GM18508 (cell line): ENCODE measurements at regions not wholly inside any gene's neighbourhood (a gene's known extent, or its start where the extent isn't known, plus 50 kb on each side); places are given as distances from the start of the nearest gene placed in this dataset.
"Not testable (repeated sequence)": the region's sequence is repeated elsewhere in the genome, so short reads cannot be mapped to it uniquely, and the experiment has no call there.

Source experiments
- ATAC-seq: cut with Tn5 transposase; IDR thresholded peaks from one replicate; pipeline ENCODE4 v1.9.1; 2021; ENCODE audit warnings: moderate number of reproducible peaks; ENCODE audit not compliant: insufficient read depth, unreplicated experiment

DNA sequence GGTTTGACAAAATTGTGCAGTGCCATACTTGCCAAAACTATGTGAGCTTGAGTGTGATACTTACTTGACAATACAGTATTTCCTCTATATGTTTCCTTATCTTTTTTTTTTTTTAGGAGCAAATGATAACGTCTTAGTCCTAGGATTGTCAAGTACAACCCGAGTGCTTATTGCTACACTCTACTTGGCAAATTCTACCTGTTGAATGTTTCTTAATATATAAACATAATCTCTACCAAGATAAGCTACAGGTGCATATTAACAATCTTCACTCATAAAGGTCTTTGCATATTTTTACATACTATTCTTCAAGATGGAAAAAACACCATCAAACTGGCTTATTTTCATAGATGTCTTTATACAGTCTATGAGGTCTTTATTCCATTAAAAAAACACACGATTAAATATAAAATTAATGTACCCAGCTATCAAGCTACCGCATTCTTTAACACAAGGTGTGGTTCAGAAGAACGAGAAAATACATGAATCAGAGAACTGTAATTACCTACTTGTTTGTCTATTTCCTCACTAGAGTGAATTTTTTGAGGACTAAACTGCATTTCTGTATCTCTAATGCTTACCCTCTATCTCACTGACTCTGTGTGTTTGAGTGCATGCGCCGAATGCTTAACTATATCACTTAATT is 76.1 kb upstream of the PDSS1 start:
- ATAC-seq, result no peak

DNA sequence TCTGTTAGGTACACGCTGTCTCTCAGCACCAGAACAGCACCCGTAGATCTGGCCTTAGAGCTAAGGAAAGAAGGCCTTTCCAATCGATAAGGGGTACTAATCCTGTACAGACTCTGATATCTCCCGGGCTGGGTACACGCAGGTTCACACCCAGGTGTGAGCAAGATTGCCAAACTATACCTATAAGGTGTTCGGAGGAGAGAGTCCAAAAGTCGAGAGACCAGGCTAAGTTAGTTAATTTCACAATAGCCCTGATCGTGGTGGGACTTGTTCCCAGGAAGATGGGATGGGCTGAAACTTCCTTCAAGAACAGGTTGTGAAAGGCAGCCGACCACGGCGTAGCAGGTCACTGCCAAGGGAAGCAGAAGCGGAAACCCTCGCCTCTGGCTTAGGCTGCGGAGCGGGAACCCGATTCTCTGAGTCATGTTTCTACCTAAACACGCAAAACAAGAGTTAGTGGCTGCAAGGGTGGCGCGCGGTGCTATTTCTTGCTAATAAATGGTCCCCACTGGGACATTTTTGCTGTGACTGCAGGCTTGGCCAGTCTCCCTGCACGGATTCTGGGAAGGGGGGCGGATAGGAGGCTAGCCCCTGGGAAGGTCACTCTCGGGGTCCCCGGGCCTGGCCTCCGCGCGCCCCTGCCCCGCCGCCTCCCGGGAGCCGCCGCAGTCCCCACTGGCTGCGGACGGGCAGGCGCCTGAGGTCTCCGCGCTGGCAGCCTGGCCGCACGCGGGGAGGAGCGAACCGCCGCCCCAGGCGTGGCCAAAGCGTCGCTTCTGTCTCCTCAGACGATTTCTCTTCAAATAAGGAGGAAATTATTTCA is 75.4 kb upstream of the PDSS1 start:
- no peak for ATAC-seq

DNA sequence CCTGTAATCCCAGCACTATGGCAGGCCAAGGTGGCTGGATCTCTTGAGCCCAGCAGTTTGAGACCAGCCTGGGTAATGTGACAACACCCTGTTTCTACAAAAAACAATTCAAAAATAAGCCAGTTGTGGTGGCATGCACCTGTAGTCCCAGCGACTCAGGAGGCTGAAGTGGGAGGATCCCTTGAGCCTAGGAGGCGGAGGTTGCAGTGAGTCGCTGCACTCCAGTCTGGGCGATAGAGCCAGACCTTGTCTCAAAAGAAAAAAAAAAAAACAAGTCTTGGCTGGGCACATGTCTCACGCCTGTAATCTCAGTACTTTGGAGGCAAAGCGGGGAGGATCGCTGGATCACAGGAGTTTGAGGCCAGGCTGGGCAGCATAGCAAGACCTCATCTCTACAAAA is 74.6 kb upstream of the PDSS1 start:
- no peak for ATAC-seq

DNA sequence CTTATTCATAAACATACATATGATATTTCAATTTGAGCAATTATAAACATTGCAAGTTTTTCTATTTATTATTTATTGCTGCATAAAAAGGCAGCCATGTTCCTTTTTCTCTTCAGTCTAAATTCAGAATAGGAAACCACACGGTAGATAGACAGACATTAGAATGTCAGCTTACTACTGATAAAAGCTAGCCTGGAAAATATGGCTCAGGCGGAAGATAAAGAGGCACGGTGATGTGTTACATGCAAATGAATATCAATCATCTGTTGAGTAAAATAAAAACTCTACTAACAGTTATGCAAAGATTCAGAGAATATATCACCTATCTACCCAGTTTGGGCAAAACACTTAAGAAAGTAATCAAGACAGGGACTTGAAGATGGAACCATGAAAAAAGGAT is 73.5 kb upstream of the PDSS1 start:
- no peak for ATAC-seq

DNA sequence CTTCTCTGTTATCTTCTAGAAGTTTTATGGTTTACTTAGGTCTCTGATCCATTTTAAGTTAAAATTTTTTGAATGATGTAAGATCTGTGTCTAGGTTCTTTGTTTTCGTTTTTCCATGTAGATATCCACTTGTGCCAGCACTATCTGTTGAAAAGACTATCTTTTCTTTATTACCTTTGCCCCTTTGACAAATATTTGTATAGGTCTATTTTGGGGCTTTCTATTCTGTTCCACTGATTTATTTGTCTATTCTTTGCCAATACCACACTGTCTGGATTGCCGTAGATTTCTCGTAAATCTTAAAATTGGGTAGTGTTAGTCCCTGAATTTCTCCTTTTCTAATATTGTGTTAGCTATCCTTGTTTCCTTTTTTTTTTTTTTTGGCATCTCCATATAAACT is 71.4 kb upstream of the PDSS1 start:
- ATAC-seq, result no peak

DNA sequence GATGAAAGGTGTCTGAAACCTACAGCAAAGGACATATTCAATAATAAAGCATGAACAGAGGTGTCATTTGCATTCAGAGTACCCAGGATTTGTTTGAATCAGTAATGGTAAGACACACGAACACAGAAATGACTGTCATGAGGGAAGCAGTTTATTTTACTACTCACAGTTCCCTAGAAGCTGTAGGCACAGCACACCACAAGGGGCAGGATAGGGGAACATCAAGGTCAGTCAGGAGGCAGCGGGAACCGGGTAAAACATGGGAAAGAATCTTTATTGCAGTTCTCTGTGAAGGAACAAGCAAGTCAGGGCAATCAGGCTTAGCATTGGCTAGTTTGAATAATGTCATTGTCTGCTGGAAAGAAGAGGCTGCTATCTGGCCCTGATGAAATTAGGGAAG is 70.2 kb upstream of the PDSS1 start:
- no peak for ATAC-seq

DNA sequence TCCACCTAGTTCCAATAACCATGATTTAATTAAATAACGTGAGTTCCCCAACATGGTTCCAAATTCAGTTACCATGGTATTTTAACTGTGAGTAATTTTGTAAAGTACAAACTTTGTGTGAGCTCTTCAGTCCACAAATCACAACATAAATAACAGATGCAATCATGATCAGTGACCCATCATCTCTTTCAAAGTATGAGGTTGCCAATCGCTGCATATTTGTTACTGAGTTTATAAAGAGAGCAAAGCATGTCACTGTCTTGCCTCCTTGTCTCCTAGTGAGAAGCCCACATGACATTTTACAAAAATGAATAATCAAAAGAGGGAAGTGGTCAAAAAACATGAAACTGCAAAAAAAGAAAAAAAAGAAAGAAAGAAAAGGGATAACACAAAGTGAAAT is 69.1 kb upstream of the PDSS1 start:
- ATAC-seq, result peak; percentile 53

DNA sequence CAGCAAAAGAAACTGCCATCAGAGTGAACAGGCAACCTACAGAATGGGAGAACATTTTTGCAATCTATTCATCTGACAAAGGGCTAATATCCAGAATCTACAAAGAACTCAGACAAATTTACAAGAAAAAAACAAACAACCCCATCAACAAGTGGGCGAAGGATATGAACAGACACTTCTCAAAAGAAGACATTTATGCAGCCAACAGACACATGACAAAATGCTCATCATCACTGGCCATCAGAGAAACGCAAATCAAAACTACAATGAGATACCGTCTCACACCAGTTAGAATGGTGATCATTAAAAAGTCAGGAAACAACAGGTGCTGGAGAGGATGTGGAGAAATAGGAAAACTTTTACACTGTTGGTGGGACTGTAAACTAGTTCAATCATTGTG is 65.3 kb upstream of the PDSS1 start:
- ATAC-seq, result not testable (repeated sequence)

DNA sequence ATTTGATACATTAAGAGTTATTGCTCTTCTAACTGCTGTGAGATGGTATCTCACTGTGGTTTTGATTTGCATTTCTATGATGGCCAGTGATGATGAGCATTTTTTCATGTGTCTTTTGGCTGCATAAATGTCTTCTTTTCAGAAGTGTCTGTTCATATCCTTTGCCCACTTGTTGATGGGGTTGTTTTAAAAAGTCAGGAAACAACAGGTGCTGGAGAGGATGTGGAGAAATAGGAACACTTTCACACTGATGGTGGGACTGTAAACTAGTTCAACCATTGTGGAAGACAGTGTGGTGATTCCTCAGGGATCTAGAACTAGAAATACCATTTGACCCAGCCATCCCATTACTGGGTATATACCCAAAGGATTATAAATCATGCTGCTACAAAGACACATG is 63.4 kb upstream of the PDSS1 start:
- ATAC-seq, result not testable (repeated sequence)

DNA sequence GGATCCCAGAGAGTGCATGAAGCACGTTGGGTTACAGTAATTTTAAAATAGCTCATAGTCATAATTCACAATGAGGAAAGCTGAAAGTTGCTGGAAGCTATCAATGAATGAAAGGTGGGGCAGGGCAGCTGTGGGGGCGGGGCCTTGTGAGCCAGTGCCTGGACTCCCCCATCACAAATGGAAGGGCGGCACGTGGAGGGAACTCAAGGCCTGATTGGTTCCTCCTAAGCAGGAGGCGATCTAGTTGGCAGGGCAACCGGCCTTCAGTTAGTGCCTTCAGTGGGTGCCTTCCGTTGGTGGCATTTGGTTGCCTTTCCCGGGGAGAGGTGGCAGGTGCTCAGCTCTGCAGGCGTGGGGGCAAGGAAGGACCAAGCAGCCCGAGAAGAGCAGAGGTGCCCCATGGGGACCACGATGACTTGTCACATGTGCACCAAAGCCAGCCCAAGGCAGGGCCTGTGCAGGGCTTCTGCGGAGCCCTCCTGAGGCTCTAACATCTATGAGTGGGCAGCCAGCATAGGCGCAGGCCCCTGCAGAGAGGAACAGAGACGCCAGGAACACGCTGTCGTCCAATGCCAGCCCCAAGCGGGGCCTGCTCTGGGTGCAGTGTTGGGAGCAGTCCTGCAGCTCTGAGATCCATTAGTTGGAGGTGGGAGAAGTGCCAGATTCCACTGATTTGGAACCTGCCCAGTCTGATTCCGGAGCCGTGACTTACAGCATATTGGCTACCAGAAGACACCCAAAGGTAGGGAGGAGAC is 59.8 kb upstream of the PDSS1 start:
- no peak for ATAC-seq

DNA sequence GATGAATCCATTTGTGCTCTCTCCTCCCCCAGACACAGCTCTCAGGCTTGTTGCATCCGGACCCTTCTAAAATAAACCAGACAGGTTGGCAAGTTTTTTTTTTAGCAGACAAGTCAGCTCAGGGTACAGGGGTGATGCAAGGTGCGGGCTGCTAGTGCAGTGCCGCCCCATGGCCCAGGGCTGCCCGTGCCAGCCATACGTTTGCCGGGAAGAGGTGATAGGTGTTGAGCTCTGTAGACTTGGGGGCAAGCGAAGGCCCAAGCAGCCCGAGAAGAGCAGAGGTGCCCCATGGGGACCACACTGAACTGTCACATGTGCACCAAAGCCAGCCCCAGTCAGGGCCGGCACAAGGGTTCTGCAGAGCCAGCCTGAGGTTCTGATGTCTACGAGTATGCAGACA is 57.1 kb upstream of the PDSS1 start:
- ATAC-seq, result no peak

DNA sequence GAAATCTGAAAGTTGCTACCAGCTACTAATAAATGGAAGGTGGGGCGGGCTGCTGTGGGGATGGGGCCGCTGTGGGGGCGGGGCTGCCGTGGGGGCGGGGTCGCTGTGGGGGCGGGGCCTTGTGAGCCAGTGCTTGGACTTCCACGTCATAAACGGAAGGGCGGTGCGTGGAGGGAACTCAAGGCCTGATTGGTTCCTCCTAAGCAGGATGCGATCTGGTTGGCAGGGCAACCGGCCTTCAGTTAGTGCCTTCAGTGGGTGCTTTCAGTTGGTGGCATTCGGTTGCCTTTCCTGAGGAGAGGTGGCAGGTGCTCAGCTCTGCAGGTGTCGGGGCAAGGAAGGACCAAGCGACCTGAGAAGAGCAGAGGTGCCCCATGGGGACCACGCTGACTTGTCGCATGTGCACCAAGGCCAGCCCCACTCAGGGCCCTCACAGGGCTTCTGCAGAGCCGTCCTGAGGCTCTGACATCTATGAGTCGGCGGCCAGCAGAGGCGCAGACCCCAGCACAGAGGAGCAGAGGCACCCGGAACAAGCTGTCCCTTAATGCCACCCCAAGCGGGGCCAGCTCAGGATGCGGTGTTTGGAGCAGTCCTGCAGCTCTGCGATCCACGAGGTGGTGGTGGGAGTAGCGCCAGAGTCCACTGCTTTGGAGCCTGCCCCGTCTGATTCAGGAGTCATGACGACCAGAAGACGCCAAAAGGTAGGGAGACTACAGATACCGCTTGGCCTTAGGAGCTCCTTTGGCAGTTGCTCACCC is 54.4 kb upstream of the PDSS1 start:
- no peak for ATAC-seq

DNA sequence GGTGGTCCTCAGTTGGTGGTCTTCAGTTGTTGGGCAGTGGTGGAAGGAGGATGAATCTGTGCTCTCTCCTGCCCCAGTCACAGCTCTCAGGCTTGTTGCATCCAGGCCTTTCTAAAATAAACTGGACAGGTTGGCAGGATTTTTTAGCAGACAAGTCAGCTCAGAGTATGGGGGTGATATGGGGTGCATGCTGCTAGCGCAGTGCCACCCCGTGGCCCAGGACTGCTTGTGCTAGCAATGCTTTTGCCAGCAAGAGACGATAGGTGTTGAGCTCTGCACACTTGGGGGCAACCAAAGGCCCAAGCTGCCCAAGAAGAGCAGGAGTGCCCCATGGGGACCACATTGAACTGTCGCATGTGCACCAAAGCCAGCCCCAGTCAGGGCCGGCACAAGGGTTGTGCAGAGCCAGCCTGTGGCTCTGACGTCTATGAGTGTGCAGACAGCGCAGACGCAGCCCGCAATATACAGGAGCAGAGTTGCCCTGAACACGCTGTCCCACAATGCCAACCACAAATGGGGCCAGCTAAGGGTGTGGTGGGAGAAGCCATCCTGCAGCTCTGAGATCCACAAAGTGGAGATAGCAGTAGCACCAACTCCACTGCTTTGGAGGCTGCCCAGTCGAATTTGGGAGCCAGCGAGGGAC is 49.8 kb upstream of the PDSS1 start:
- no peak for ATAC-seq
